Neural crest cell (in vitro differentiated cells): ENCODE measurements at regions not wholly inside any gene's neighbourhood (a gene's known extent, or its start where the extent isn't known, plus 50 kb on each side); places are given as distances from the start of the nearest gene placed in this dataset.

Experiments
- DNase-seq: peaks from one replicate; pipeline ENCODE4 v3.0.0; 2021; ENCODE audit warnings: low read depth, mixed read lengths, low spot score
- H3K27ac Mint-ChIP-seq: one replicate; pipeline ENCODE4 v1.8.0; 2021; ENCODE audit warnings: mild to moderate bottlenecking, mixed read lengths; ENCODE audit not compliant: unreplicated experiment
- H3K27me3 Mint-ChIP-seq: 2 replicates; pipeline ENCODE4 v1.8.0; 2021; ENCODE audit warnings: low read depth, mild to moderate bottlenecking, mixed read lengths
- H3K36me3 Mint-ChIP-seq: 2 replicates; pipeline ENCODE4 v1.8.0; 2021; ENCODE audit warnings: low read depth, mild to moderate bottlenecking, mixed read lengths
- H3K4me1 Mint-ChIP-seq: 2 replicates; pipeline ENCODE4 v1.8.0; 2021; ENCODE audit warnings: mixed read lengths
- H3K4me3 Mint-ChIP-seq: one replicate; pipeline ENCODE4 v1.8.0; 2021; ENCODE audit warnings: mild to moderate bottlenecking, mixed read lengths
- H3K9me3 Mint-ChIP-seq: 2 replicates; pipeline ENCODE4 v1.8.0; 2021; ENCODE audit warnings: mixed read lengths
- CTCF ChIP-seq: fragments of 200-600 bp; sonication (generic); conservative IDR thresholded peaks from 2 replicates; pipeline ENCODE4 v1.5.0; 2021; ENCODE audit warnings: antibody characterized with exemption, mild to moderate bottlenecking

DNA sequence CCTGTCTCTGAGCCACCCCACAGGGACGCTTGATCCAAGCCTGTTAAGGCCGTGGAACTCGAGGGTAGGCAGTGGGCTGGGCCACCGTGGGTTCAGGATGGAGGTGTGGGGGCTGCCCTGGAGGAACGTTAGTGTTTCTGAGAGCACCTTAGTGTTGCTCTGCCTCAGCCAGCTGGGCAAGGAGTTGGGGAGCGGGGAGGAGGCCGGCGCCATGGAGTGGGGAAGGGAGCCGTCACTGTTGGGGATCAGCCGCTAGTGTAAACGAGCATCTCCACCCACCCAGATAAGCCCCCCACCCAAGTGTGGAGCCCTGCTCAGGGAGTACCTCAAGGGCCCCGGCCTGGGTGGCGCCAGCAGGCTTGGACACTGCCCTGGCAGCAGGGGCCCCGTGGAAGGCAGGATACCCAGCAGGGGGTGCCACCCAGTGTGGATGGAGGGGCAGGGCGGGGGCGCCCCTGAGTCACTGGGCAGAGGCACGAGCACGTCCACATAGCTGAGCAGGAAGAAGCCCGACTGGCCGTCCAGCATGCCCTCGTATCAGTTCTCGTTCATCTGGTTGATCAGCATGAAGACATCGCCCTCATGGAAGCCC is 98.6 kb downstream of the KPNA2 start:
- peaks cover 5% of the 10 kb centered on the region for H3K36me3 Mint-ChIP-seq
- no peak for TF ChIP-seq CTCF
- H3K4me3 Mint-ChIP-seq, result no peak overlapping the region
- H3K9me3 Mint-ChIP-seq, result no peaks in the 10 kb centered on the region
- no peak overlapping the region for H3K27ac Mint-ChIP-seq
- no peaks in the 10 kb centered on the region for H3K4me1 Mint-ChIP-seq
- no peak for DNase-seq
- H3K27me3 Mint-ChIP-seq, result no peaks in the 10 kb centered on the region

- Mint-ChIP-seq H3K27ac (no peak overlapping the region), H3K27me3 (no peaks in the 10 kb centered on the region), H3K4me3 (no peak overlapping the region), H3K4me1 (no peaks in the 10 kb centered on the region), H3K36me3 (peaks cover 5% of the 10 kb centered on the region), H3K9me3 (no peaks in the 10 kb centered on the region)
- no peak for TF ChIP-seq CTCF
- DNase-seq, result no peak
Measured at GRCh38 chr17:68134731-68135130, 99.2 kb downstream of the KPNA2 start.

- Mint-ChIP-seq H3K27me3 (no peaks in the 10 kb centered on the region), H3K36me3 (peaks cover 3% of the 10 kb centered on the region), H3K27ac (no peak overlapping the region), H3K9me3 (no peaks in the 10 kb centered on the region), H3K4me3 (no peak overlapping the region), H3K4me1 (no peaks in the 10 kb centered on the region)
- no peak for DNase-seq
- no peak for TF ChIP-seq CTCF
Measured at GRCh38 chr17:68135141-68135887, 99.8 kb downstream of the KPNA2 start.

- no peaks in the 10 kb centered on the region for H3K9me3 Mint-ChIP-seq
- H3K4me1 Mint-ChIP-seq, result no peaks in the 10 kb centered on the region
- TF ChIP-seq CTCF, result no peak
- no peaks in the 10 kb centered on the region for H3K36me3 Mint-ChIP-seq
- DNase-seq, result no peak
- no peak overlapping the region for H3K27ac Mint-ChIP-seq
- H3K27me3 Mint-ChIP-seq, result no peaks in the 10 kb centered on the region
- H3K4me3 Mint-ChIP-seq, result no peak overlapping the region
Measured at GRCh38 chr17:68141050-68141449, 105.5 kb downstream of the KPNA2 start.

DNA sequence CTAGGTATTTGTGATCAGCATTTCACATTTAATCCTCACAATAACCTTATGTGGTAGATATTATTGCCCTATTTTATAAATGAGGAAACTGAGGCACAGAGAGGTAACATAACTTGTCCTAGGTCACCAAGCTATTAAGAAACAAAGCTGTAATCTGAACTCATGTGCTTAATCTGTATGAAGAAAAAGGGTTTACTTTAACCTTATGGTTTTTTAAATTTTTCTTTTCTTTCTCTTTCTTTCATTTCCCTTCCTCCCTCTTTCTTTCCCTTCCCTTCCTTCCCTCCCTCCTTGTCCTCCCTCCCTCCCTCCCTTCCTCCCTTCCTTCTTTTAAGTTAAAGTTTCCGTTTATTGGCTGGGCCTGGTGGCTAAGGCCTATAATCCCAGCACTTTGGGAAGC is 105.2 kb upstream of the AMZ2 start:
- DNase-seq, result no peak
- TF ChIP-seq CTCF, result no peak
- Mint-ChIP-seq H3K9me3 (no peaks in the 10 kb centered on the region), H3K27ac (no peak overlapping the region), H3K27me3 (no peaks in the 10 kb centered on the region), H3K4me1 (no peaks in the 10 kb centered on the region), H3K4me3 (no peak overlapping the region), H3K36me3 (no peaks in the 10 kb centered on the region)
